Heart right ventricle (tissue), 16 donors: ENCODE measurements at regions not wholly inside any gene's neighbourhood (a gene's known extent, or its start where the extent isn't known, plus 50 kb on each side); places are given as distances from the start of the nearest gene placed in this dataset.
A peak's percentile ranks its signal among the peaks of the same experiment; 100 is the strongest.

Experiments
- ATAC-seq, 8 donors: fragments of 200-7000 bp; cut with Tn5 transposase; one replicate each; pipeline ENCODE4 v1.9.1; 2020; ENCODE audit warnings: mild to moderate bottlenecking in 8 of 8, moderate library complexity in 8 of 8, moderate number of reproducible peaks in 1 of 8
- DNase-seq, 2 donors: peaks; one replicate each; pipeline ENCODE4 v3.0.0-alpha.2; 2020
- H3K27ac ChIP-seq, 10 donors: fragments of 200-600 bp; sonication (generic) in 2 of 10; one replicate each; pipeline versions ENCODE4 v1.5.0 to v1.8.0; 2020 to 2022; ENCODE audit warnings: mild to moderate bottlenecking in 3 of 10
- H3K27me3 ChIP-seq, 7 donors: fragments of 200-600 bp; one replicate each; pipeline ENCODE4 v1.8.0; 2021 to 2022; ENCODE audit warnings: mild to moderate bottlenecking in 2 of 7
- H3K36me3 ChIP-seq, 9 donors: fragments of 200-600 bp; sonication (generic) in 1 of 9; one replicate each; pipeline versions ENCODE4 v1.5.0 to v1.8.0; 2020 to 2022; ENCODE audit warnings: mild to moderate bottlenecking in 2 of 9
- H3K4me1 ChIP-seq, 9 donors: fragments of 200-600 bp; sonication (generic) in 1 of 9; one replicate each; pipeline versions ENCODE4 v1.5.0 to v1.8.0; 2020 to 2022; ENCODE audit warnings: mild to moderate bottlenecking in 4 of 9
- H3K4me3 ChIP-seq, 10 donors: fragments of 200-600 bp; sonication (generic) in 2 of 10; one replicate each; pipeline versions ENCODE4 v1.5.0 to v1.8.0; 2020 to 2022; ENCODE audit warnings: mild to moderate bottlenecking in 7 of 10, moderate library complexity in 2 of 10
- H3K9me3 ChIP-seq, 11 donors: fragments of 200-600 bp in 10 of 11; sonication (generic) in 2 of 11; one replicate each; pipeline versions ENCODE4 v1.5.0 to v1.8.0; 2013 to 2022; ENCODE audit warnings: mild to moderate bottlenecking in 2 of 11, control low read depth in 1 of 11, moderate library complexity in 1 of 11
- WGBS, 2 donors: extraction: QIAGEN DNeasy Blood & Tissue Kit; methylation state at CpG; one replicate each; pipeline ENCODE4 v1.1.7; 2013; ENCODE audit warnings: inconsistent platforms in 1 of 2; 5-methylcytosine and 5-hydroxymethylcytosine counted together
- intact Hi-C, 10 donors: fragments of 100-400 bp; cut with DNase I; formaldehyde crosslinking; loops; one replicate each; pipeline versions ENCODE4 v1.11.1 to v1.14.2; 2022
- TF ChIP-seq, protein P1 (sequence below), 9 donors: fragments of 200-600 bp; sonication (generic) in 2 of 9; IDR thresholded peaks; one replicate each; pipeline versions ENCODE4 v1.5.0 to v1.8.0; 2021 to 2022; ENCODE audit warnings: antibody characterized with exemption in 9 of 9, mild to moderate bottlenecking in 5 of 9, moderate library complexity in 1 of 9
- donor health status: Arrhythmogenic right ventricular cardiomyopathy.
- donor health status: ischemic (EF 13 %, LVEDD 7.1; RV severe dilation, severe dysfunction).
- donor health status: healthy with polysubstance abuse.
- donor health status: DM: no; HTN: yes; CAD: no.
- donor health status: DM: no; HTN: no; CAD: no.
- donor health status: ischemic (EF 25% LVEDD 6.9; RV normal size, moderate dysfunction).
- donor health status: ischemic (EF 25% LVEDD 5.7; RV mildly dilated, moderate dysfunction).
- donor health status: healthy.
- donor health status: DM: yes; HTN: yes; CAD: no.
- donor health status: Ischemic cardiomyopathy.
- donor health status: ischemic (EF 35%, LVEDD 5.7; RV mildly dilated, moderate dysfunction).
- donor health status: nonischemic (EF 11% LVEDD 7.7; RV severe dilation, severe dysfunction).
- donor health status: DM: yes; HTN: yes; CAD: no.
- donor health status: PGD.
- donor health status: ischemic (EF 29% LVEDD 5.4; RV normal size, mild dysfunction).
- donor health status: nonischemic (EF 23%, LVEDD 6.1; RV moderate dilation, normal function).

DNA sequence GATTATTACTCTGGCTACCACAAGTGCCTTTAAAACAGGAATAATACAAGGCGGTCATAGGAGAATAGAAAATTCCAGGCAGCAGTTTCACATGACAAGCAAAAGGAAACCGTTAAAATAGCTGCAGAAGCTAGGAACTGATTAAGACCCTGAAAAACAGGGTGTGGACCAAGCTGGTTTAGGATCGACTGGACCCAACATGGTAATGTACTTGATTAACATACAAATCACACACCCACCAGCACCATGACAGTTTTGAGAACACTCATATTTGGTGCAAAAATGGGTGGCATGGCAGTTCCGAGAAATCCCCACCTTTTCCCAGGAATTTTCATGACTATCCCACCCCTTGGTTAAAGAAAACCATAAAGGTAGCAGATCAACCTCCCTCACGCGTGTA lies 51.9 kb upstream of the TMEM163 start:
- intact Hi-C loops: no loop called here
- Histone ChIP-seq H3K27me3 (no peaks in the 10 kb centered on the region), H3K9me3 (no peaks in the 10 kb centered on the region), H3K4me3 (no peak overlapping the region), H3K4me1 (peaks cover 2 to 25% (median 20%) of the 10 kb centered on the region in 9 donors), H3K27ac (no peak overlapping the region), H3K36me3 (no peaks in the 10 kb centered on the region)
- WGBS, 2 donors: 87 to 90% methylated on average over 6 of the region's 6 CpGs
- ATAC-seq: no peak
- TF ChIP-seq, protein P1, sequence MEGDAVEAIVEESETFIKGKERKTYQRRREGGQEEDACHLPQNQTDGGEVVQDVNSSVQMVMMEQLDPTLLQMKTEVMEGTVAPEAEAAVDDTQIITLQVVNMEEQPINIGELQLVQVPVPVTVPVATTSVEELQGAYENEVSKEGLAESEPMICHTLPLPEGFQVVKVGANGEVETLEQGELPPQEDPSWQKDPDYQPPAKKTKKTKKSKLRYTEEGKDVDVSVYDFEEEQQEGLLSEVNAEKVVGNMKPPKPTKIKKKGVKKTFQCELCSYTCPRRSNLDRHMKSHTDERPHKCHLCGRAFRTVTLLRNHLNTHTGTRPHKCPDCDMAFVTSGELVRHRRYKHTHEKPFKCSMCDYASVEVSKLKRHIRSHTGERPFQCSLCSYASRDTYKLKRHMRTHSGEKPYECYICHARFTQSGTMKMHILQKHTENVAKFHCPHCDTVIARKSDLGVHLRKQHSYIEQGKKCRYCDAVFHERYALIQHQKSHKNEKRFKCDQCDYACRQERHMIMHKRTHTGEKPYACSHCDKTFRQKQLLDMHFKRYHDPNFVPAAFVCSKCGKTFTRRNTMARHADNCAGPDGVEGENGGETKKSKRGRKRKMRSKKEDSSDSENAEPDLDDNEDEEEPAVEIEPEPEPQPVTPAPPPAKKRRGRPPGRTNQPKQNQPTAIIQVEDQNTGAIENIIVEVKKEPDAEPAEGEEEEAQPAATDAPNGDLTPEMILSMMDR (IDR thresholded peaks at IDR 0.05): no peak
- no peak for DNase-seq

DNA sequence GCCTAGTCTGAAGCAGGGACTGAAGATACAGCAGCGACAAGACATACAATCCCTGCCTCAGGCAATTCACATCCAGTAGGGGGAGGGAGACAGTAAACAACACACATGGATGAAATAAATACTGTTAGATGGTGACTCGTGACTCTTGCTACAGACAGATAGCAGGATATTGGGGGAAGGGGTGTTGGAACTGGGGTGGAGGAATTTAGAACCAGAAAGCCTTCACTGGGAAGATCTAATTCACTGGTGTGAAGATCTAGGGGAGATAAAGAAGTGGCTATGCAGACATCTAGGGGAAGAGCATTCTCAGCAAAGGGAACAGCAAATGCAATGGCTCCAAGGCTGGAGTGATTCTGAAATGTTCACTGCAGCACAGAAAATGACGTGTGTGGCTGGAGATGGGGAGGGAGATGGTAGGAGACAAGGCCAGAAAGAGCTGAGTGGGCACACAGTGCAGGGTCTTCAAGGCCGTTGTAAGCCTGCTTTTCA lies 52.6 kb upstream of the TMEM163 start:
- intact Hi-C loops: no loop called here
- WGBS, 2 donors: 63 to 68% methylated on average over 4 of the region's 4 CpGs
- ATAC-seq: no peak

DNA sequence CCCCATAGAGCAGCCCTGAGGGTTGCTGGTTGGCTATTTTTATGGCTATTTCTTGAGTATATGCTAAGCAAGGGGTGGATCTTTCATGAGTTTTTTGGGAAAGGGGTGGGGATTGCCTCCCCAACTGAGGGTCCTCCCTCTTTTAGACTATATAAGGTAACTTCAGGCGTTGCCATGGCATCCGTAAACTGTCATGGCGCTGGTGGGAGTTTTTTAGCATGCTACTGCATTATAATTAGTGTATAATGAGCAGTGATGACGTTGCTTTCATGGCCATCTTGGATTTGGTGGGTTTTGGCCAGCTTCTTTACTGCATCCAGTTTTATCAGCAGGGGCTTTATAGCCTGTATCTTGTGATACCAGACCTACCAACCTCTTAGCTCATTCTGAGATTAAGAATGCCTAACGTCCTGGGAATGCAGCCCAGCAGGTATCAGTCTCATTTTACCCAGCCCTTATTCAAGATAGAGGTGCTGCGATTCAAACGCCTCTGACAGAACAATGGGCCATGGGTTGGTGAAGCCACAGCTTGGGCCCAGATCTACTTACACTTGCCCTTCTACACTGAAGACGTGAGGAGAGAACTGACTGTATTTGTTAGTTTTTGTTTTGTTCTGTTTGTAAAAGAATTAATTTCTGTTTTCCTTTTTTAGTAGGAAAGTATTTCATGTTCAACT lies 53.8 kb upstream of the TMEM163 start:
- Histone ChIP-seq H3K9me3 (no peaks in the 10 kb centered on the region), H3K36me3 (no peaks in the 10 kb centered on the region), H3K4me1 (peaks cover 2 to 30% (median 20%) of the 10 kb centered on the region in 9 donors), H3K27ac (no peak overlapping the region), H3K4me3 (no peak overlapping the region), H3K27me3 (no peaks in the 10 kb centered on the region)
- DNase-seq: no peak
- WGBS, 2 donors: 80 to 81% methylated on average over 8 of the region's 8 CpGs
- TF ChIP-seq, protein P1 (IDR thresholded peaks at IDR 0.05): no peak
- intact Hi-C loops: no loop called here
- no peak for ATAC-seq

More for the DNA sequence above, 52.6 kb upstream of the TMEM163 start:
- H3K27me3 ChIP-seq: no peaks in the 10 kb centered on the region
- no peaks in the 10 kb centered on the region for H3K9me3 ChIP-seq
- H3K4me1 ChIP-seq: peaks cover 2 to 30% (median 20%) of the 10 kb centered on the region in 9 donors
- H3K27ac ChIP-seq: no peak overlapping the region
- H3K4me3 ChIP-seq: no peak overlapping the region
- TF ChIP-seq, protein P1 (IDR thresholded peaks at IDR 0.05): no peak
- no peaks in the 10 kb centered on the region for H3K36me3 ChIP-seq
- DNase-seq: no peak

DNA sequence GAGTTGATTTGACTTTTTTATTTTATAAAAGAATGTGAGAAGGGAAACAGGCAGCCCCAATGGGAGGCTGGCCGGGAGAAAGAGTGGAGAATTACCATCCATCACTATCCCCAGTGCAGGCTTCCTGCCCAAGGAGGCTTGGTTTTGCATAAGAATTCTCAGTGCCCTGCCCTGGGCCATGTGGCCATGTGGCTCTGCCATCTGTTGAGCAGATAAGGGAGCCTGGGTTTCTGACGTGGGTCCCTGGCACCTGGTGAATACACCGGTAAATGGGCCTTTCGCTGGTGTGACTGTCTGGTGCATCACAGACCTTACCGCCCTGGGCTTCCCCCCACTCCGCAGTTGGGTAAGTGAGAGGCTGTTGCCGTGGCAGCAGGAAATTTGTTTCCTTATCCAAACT lies 54.5 kb upstream of the TMEM163 start:
- Histone ChIP-seq H3K27ac (no peak overlapping the region), H3K36me3 (no peaks in the 10 kb centered on the region), H3K27me3 (no peaks in the 10 kb centered on the region), H3K4me3 (no peak overlapping the region), H3K4me1 (peaks cover 2 to 30% (median 20%) of the 10 kb centered on the region in 9 donors), H3K9me3 (no peaks in the 10 kb centered on the region)
- no peak for DNase-seq
- ATAC-seq: peak in 2 of 8 donors; percentile 15 to 37
- intact Hi-C loops: no loop called here
- WGBS, 2 donors: 55 to 61% methylated on average over 7 of the region's 7 CpGs
- TF ChIP-seq, protein P1 (IDR thresholded peaks at IDR 0.05): no peak
